H9 (cell line): ENCODE measurements at regions not wholly inside any gene's neighbourhood (a gene's known extent, or its start where the extent isn't known, plus 50 kb on each side); places are given as distances from the start of the nearest gene placed in this dataset.

Experiments used
- DNase-seq: peaks from one replicate; pipeline ENCODE4 v3.0.0-alpha.2; 2017
- H2AFZ ChIP-seq: one replicate; pipeline ENCODE4 v1.6.1; 2013; ENCODE audit warnings: mild to moderate bottlenecking, low read length, control low read depth, moderate library complexity
- H2AK5ac ChIP-seq: 2 replicates; pipeline ENCODE4 v1.6.1; 2013; ENCODE audit warnings: low read length, control low read depth, mixed read lengths; ENCODE audit not compliant: insufficient read length
- H2BK120ac ChIP-seq: one replicate; pipeline ENCODE4 v1.6.1; 2013; ENCODE audit warnings: low read depth, mild to moderate bottlenecking, low read length, control low read depth, inconsistent platforms; ENCODE audit not compliant: poor library complexity, severe bottlenecking
- H2BK12ac ChIP-seq: 2 replicates; pipeline ENCODE4 v1.6.1; 2013; ENCODE audit warnings: low read length, control low read depth, mixed read lengths, low read depth; ENCODE audit not compliant: insufficient read length
- H2BK15ac ChIP-seq: 2 replicates; pipeline ENCODE4 v1.6.1; 2013; ENCODE audit warnings: low read depth, low read length, control low read depth
- H2BK20ac ChIP-seq: one replicate; pipeline ENCODE4 v1.6.1; 2013; ENCODE audit warnings: low read depth, mild to moderate bottlenecking, low read length, control low read depth, inconsistent platforms; ENCODE audit not compliant: poor library complexity, severe bottlenecking
- H2BK5ac ChIP-seq: 2 replicates; pipeline ENCODE4 v1.6.1; 2013; ENCODE audit warnings: low read length, control low read depth, mixed read lengths; ENCODE audit not compliant: insufficient read length
- H3K14ac ChIP-seq: 2 replicates; pipeline ENCODE4 v1.6.1; 2013; ENCODE audit warnings: low read length, control low read depth; ENCODE audit not compliant: insufficient read depth
- H3K18ac ChIP-seq: 2 replicates; pipeline ENCODE4 v1.6.1; 2013; ENCODE audit warnings: low read depth, mild to moderate bottlenecking, mixed read lengths, low read length, control low read depth; ENCODE audit not compliant: insufficient read length
- H3K23ac ChIP-seq: 2 replicates; pipeline ENCODE4 v1.6.1; 2013; ENCODE audit warnings: low read length, control low read depth, mixed read lengths, low read depth; ENCODE audit not compliant: insufficient read length
- H3K23me2 ChIP-seq: 2 replicates; pipeline ENCODE4 v1.6.1; 2013; ENCODE audit warnings: low read depth, mild to moderate bottlenecking, mixed read lengths, low read length, control low read depth; ENCODE audit not compliant: insufficient read length, poor library complexity, severe bottlenecking
- H3K27ac ChIP-seq: 2 replicates; pipeline ENCODE4 v1.5.1; 2013; ENCODE audit warnings: low read length, control low read depth, mixed read lengths, low read depth; ENCODE audit not compliant: insufficient read length
- H3K27me3 ChIP-seq: 2 replicates; pipeline ENCODE4 v1.6.1; 2013; ENCODE audit warnings: low read length, control low read depth, inconsistent platforms; ENCODE audit not compliant: insufficient read depth
- H3K4ac ChIP-seq: 2 replicates; pipeline ENCODE4 v1.6.1; 2013; ENCODE audit warnings: low read depth, mild to moderate bottlenecking, control low read depth, inconsistent platforms, low read length, moderate library complexity
- H3K4me1 ChIP-seq: 2 replicates; pipeline ENCODE4 v1.6.1; 2013; ENCODE audit warnings: low read length, control low read depth, inconsistent platforms; ENCODE audit not compliant: insufficient read depth
- H3K4me2 ChIP-seq: 2 replicates; pipeline ENCODE4 v1.6.1; 2013; ENCODE audit warnings: low read length, control low read depth, mixed read lengths; ENCODE audit not compliant: insufficient read length, insufficient read depth
- H3K56ac ChIP-seq: 2 replicates; pipeline ENCODE4 v1.6.1; 2013; ENCODE audit warnings: low read depth, mild to moderate bottlenecking, mixed read lengths, low read length, control low read depth; ENCODE audit not compliant: insufficient read length
- H3K79me1 ChIP-seq: 2 replicates; pipeline ENCODE4 v1.6.1; 2013; ENCODE audit warnings: low read depth, mild to moderate bottlenecking, moderate library complexity, low read length, control low read depth, inconsistent platforms; ENCODE audit not compliant: insufficient read depth, poor library complexity, severe bottlenecking
- H3K79me2 ChIP-seq: 2 replicates; pipeline ENCODE4 v1.6.1; 2013; ENCODE audit warnings: low read length, control low read depth, inconsistent platforms; ENCODE audit not compliant: insufficient read depth
- H3K9ac ChIP-seq: 2 replicates; pipeline ENCODE4 v1.6.1; 2013; ENCODE audit warnings: low read length, control low read depth, mixed read lengths; ENCODE audit not compliant: insufficient read length; ENCODE audit errors: extremely low read depth
- H3K9me3 ChIP-seq: one replicate; pipeline ENCODE4 v1.6.1; 2013; ENCODE audit warnings: low read depth, low read length, inconsistent platforms; ENCODE audit not compliant: control insufficient read depth
- H3T11ph ChIP-seq: one replicate; pipeline ENCODE4 v1.6.1; 2013; ENCODE audit warnings: mild to moderate bottlenecking, low read length, control low read depth, inconsistent platforms
- H4K20me1 ChIP-seq: one replicate; pipeline ENCODE4 v1.6.1; 2013; ENCODE audit not compliant: control insufficient read depth, insufficient read length, insufficient read depth
- H4K5ac ChIP-seq: 2 replicates; pipeline ENCODE4 v1.6.1; 2013; ENCODE audit warnings: low read depth, mild to moderate bottlenecking, mixed read lengths, low read length, control low read depth; ENCODE audit not compliant: insufficient read length
- H4K8ac ChIP-seq: replicated peaks from 2 replicates; pipeline ENCODE4 v1.6.1; 2013; ENCODE audit warnings: low read length, control low read depth, mixed read lengths, low read depth; ENCODE audit not compliant: insufficient read length
- H4K91ac ChIP-seq: 2 replicates; pipeline ENCODE4 v1.6.1; 2013; ENCODE audit warnings: low read depth, mild to moderate bottlenecking, moderate library complexity, mixed read lengths, low read length, control low read depth; ENCODE audit not compliant: insufficient read length
- H3K27ac Mint-ChIP-seq, 3 experiments: 2 replicates in 2 of 3; 3 replicates in 1 of 3; pipeline ENCODE4 v1.8.0; 2020 to 2021; ENCODE audit warnings: mixed read lengths in 3 of 3, mild to moderate bottlenecking in 1 of 3, moderate library complexity in 1 of 3
- H3K27me3 Mint-ChIP-seq: 2 replicates; pipeline ENCODE4 v1.8.0; 2021; ENCODE audit warnings: low read depth, mild to moderate bottlenecking, moderate library complexity, mixed read lengths
- H3K36me3 Mint-ChIP-seq, 3 experiments: 2 replicates in 2 of 3; 3 replicates in 1 of 3; pipeline ENCODE4 v1.8.0; 2020 to 2021; ENCODE audit warnings: low read depth in 3 of 3, mixed read lengths in 3 of 3; ENCODE audit not compliant: insufficient read depth in 1 of 3
- H3K4me1 Mint-ChIP-seq, 2 experiments: 2 replicates each; pipeline ENCODE4 v1.8.0; 2020; ENCODE audit warnings: mixed read lengths in 2 of 2
- H3K4me3 Mint-ChIP-seq, 2 experiments: 2 replicates in 1 of 2; 3 replicates in 1 of 2; pipeline ENCODE4 v1.8.0; 2020 to 2021; ENCODE audit warnings: mild to moderate bottlenecking in 2 of 2, mixed read lengths in 2 of 2, moderate library complexity in 1 of 2
- H3K9me3 Mint-ChIP-seq, 2 experiments: 2 replicates in 1 of 2; 3 replicates in 1 of 2; pipeline ENCODE4 v1.8.0; 2020; ENCODE audit warnings: mild to moderate bottlenecking in 2 of 2, mixed read lengths in 2 of 2, moderate library complexity in 1 of 2
- CTCF ChIP-seq: fragments of 200-600 bp; sonication (generic); conservative IDR thresholded peaks from 3 replicates; pipeline ENCODE4 v1.8.0; 2021; ENCODE audit warnings: antibody characterized with exemption, mild to moderate bottlenecking
- WGBS: extraction: QIAGEN DNeasy Blood & Tissue Kit; methylation state at CpG from one replicate; pipeline ENCODE4 v1.1.7; 2013; ENCODE audit warnings: missing lambda C conversion rate, low lambda C conversion rate, mixed read lengths; ENCODE audit not compliant: insufficient read length; ENCODE audit errors: extremely low coverage; 5-methylcytosine and 5-hydroxymethylcytosine counted together

GRCh38 chr13:88345171-88345847, 674.1 kb downstream of the SLITRK5 start:
- no peaks in the 10 kb centered on the region for H3K4me1 ChIP-seq
- no peaks in the 10 kb centered on the region for H3K27me3 ChIP-seq
- H3K79me1 ChIP-seq: no peaks in the 10 kb centered on the region
- peaks cover 6 to 8% (median 6%) of the 10 kb centered on the region in 3 experiments; a peak in 6 of 7 replicates for H3K36me3 Mint-ChIP-seq
- H3T11ph ChIP-seq: no peak overlapping the region
- no peak overlapping the region for H2BK12ac ChIP-seq
- no peak overlapping the region for H2AK5ac ChIP-seq
- no peak overlapping the region for H2BK5ac ChIP-seq
- no peak overlapping the region for H4K91ac ChIP-seq
- H2AFZ ChIP-seq: no peak overlapping the region
- H4K8ac ChIP-seq: no peak overlapping the region
- no peak overlapping the region for H3K27ac Mint-ChIP-seq
- no peaks in the 10 kb centered on the region for H3K4me1 Mint-ChIP-seq
- H3K23me2 ChIP-seq: no peaks in the 10 kb centered on the region
- no peak overlapping the region for H3K56ac ChIP-seq
- H3K18ac ChIP-seq: no peak overlapping the region
- H2BK15ac ChIP-seq: no peak overlapping the region
- H3K27ac ChIP-seq: no peak overlapping the region
- H4K20me1 ChIP-seq: no peaks in the 10 kb centered on the region
- no peak overlapping the region for H2BK20ac ChIP-seq
- no peaks in the 10 kb centered on the region for H3K79me2 ChIP-seq
- peaks cover 10 to 13% of the 10 kb centered on the region in 2 experiments; a peak in 4 of 5 replicates for H3K9me3 Mint-ChIP-seq
- TF ChIP-seq CTCF: no peak
- no peak overlapping the region for H3K9ac ChIP-seq
- DNase-seq: no peak
- no peak overlapping the region for H3K4me2 ChIP-seq
- no CpG with 5 or more reads among the region's 59 CpGs for whole genome bisulfite sequencing
- H3K4me3 Mint-ChIP-seq: no peak overlapping the region
- no peak overlapping the region for H4K5ac ChIP-seq
- no peaks in the 10 kb centered on the region for H3K27me3 Mint-ChIP-seq
- H3K14ac ChIP-seq: no peak overlapping the region
- no peak overlapping the region for H3K23ac ChIP-seq
- H3K9me3 ChIP-seq: no peaks in the 10 kb centered on the region
- no peak overlapping the region for H2BK120ac ChIP-seq
- H3K4ac ChIP-seq: no peak overlapping the region
